H1 (cell line): ENCODE measurements at regions not wholly inside any gene's neighbourhood (a gene's known extent, or its start where the extent isn't known, plus 50 kb on each side); places are given as distances from the start of the nearest gene placed in this dataset.

Experiments used
- CTCF ChIA-PET: fragments of 300-600 bp; sonication (Branson Sonifier 250); formaldehyde crosslinking; loops from one replicate; lab custom pipeline; 2021; ENCODE audit not compliant: partially characterized antibody; lab: Charles Lee
- POLR2A ChIA-PET: fragments of 300-600 bp; sonication (Branson Sonifier 250); formaldehyde crosslinking; loops from one replicate; lab custom pipeline; 2021; ENCODE audit warnings: inconsistent platforms; ENCODE audit not compliant: partially characterized antibody; lab: Charles Lee
- DNase-seq, 2 experiments: peaks; one replicate each; pipeline versions ENCODE4 v3.0.0 to v3.0.0-alpha.2; 2010 to 2022; ENCODE audit warnings: low spot score in 2 of 2, low read depth in 1 of 2, mixed read lengths in 1 of 2
- FAIRE-seq: peaks from 2 replicates; lab custom pipeline; 2011; peaks lifted over from hg19 to GRCh38; lab: Jason Lieb, UNC
- H2AFZ ChIP-seq: 2 replicates; pipeline ENCODE4 v1.8.1; 2012; ENCODE audit warnings: low read length, inconsistent platforms
- H2AK5ac ChIP-seq: 2 replicates; pipeline ENCODE4 v1.6.1; 2013; ENCODE audit warnings: low read depth, low read length
- H2BK120ac ChIP-seq: replicated peaks from 2 replicates; pipeline ENCODE3; 2013; ENCODE audit warnings: low read depth, low read length, inconsistent platforms
- H2BK12ac ChIP-seq: 2 replicates; pipeline ENCODE4 v1.6.1; 2013; ENCODE audit warnings: low read depth, low read length
- H2BK15ac ChIP-seq: 2 replicates; pipeline ENCODE4 v1.6.1; 2013; ENCODE audit warnings: low read length
- H2BK20ac ChIP-seq: 2 replicates; pipeline ENCODE4 v1.6.1; 2013; ENCODE audit warnings: low read length
- H2BK5ac ChIP-seq: 2 replicates; pipeline ENCODE4 v1.6.1; 2013; ENCODE audit warnings: low read depth, low read length
- H3K14ac ChIP-seq: 2 replicates; pipeline ENCODE4 v1.6.1; 2013; ENCODE audit warnings: inconsistent platforms; ENCODE audit not compliant: insufficient read length
- H3K18ac ChIP-seq: 2 replicates; pipeline ENCODE4 v1.6.1; 2013; ENCODE audit warnings: low read length; ENCODE audit errors: extremely low read depth
- H3K23ac ChIP-seq: 2 replicates; pipeline ENCODE4 v1.6.1; 2013; ENCODE audit warnings: inconsistent platforms; ENCODE audit not compliant: insufficient read length
- H3K23me2 ChIP-seq: 2 replicates; pipeline ENCODE4 v1.6.1; 2013; ENCODE audit warnings: low read depth, low read length
- H3K27ac ChIP-seq: 2 replicates; pipeline ENCODE4 v1.6.1; 2011; ENCODE audit warnings: low read depth, low read length, inconsistent platforms
- H3K27me3 ChIP-seq, 4 experiments: replicated peaks in 1 of 4; 1 replicate in 1 of 4; 2 replicates in 3 of 4; pipeline versions ENCODE4 v1.6.1 to v1.8.1; 2011 to 2013; ENCODE audit warnings: low read length in 3 of 4, mild to moderate bottlenecking in 3 of 4, inconsistent platforms in 2 of 4, mixed read lengths in 2 of 4, moderate library complexity in 1 of 4; ENCODE audit not compliant: control insufficient read depth in 3 of 4, insufficient read depth in 3 of 4; ENCODE audit errors: extremely low read depth in 1 of 4
- H3K36me3 ChIP-seq, 4 experiments: 2 replicates each; pipeline versions ENCODE4 v1.6.1 to v1.8.1; 2011 to 2013; ENCODE audit warnings: mild to moderate bottlenecking in 4 of 4, low read length in 3 of 4, moderate library complexity in 2 of 4, control low read depth in 1 of 4, inconsistent platforms in 1 of 4; ENCODE audit not compliant: insufficient read depth in 4 of 4, control insufficient read depth in 2 of 4
- H3K4ac ChIP-seq: replicated peaks from 2 replicates; pipeline ENCODE3; 2013; ENCODE audit warnings: low read length, low read depth, mixed read lengths, inconsistent platforms; ENCODE audit not compliant: insufficient read length
- H3K4me1 ChIP-seq, 4 experiments: replicated peaks in 1 of 4; 1 replicate in 1 of 4; 2 replicates in 3 of 4; pipeline versions ENCODE4 v1.6.1 to v1.8.1; 2011 to 2013; ENCODE audit warnings: low read length in 3 of 4, inconsistent platforms in 2 of 4, mixed read lengths in 1 of 4; ENCODE audit not compliant: insufficient read depth in 4 of 4, control insufficient read depth in 3 of 4
- H3K4me2 ChIP-seq, 2 experiments: 2 replicates each; pipeline versions ENCODE4 v1.6.1 to v1.8.1; 2011 to 2013; ENCODE audit warnings: low read depth in 2 of 2, low read length in 2 of 2, control low read depth in 1 of 2, inconsistent platforms in 1 of 2, mild to moderate bottlenecking in 1 of 2; ENCODE audit not compliant: insufficient read depth in 1 of 2
- H3K4me3 ChIP-seq, 4 experiments: fragments of 200-600, 300-600 bp in 1 of 4; sonication (generic), shearing (Covaris generic), sonication (Bioruptor Twin) in 1 of 4; 2 replicates each; pipeline versions ENCODE4 v1.5.1 to v1.8.1; 2011 to 2016; ENCODE audit warnings: low read length in 4 of 4, low read depth in 3 of 4, control low read depth in 2 of 4, inconsistent platforms in 2 of 4, mild to moderate bottlenecking in 2 of 4, mixed read lengths in 1 of 4, moderate library complexity in 1 of 4; ENCODE audit not compliant: insufficient read depth in 2 of 4; ENCODE audit errors: extremely low read depth in 1 of 4
- H3K56ac ChIP-seq: replicated peaks from 2 replicates; pipeline ENCODE3; 2013; ENCODE audit warnings: low read depth, mild to moderate bottlenecking, mixed read lengths, low read length, inconsistent platforms; ENCODE audit not compliant: insufficient read length
- H3K79me1 ChIP-seq: 2 replicates; pipeline ENCODE4 v1.6.1; 2013; ENCODE audit warnings: low read depth, low read length, control low read depth
- H3K79me2 ChIP-seq, 2 experiments: 2 replicates each; pipeline versions ENCODE4 v1.6.1 to v1.8.1; 2012 to 2013; ENCODE audit warnings: low read length in 2 of 2, mild to moderate bottlenecking in 2 of 2, inconsistent platforms in 1 of 2; ENCODE audit not compliant: insufficient read depth in 2 of 2, control insufficient read depth in 1 of 2
- H3K9ac ChIP-seq, 4 experiments: replicated peaks in 1 of 4; 1 replicate in 1 of 4; 2 replicates in 3 of 4; pipeline versions ENCODE4 v1.6.1 to v1.8.1; 2011 to 2013; ENCODE audit warnings: low read depth in 3 of 4, low read length in 3 of 4, control low read depth in 2 of 4, mild to moderate bottlenecking in 2 of 4, moderate library complexity in 2 of 4, inconsistent platforms in 1 of 4; ENCODE audit errors: extremely low read depth in 1 of 4
- H3K9me3 ChIP-seq, 2 experiments: 2 replicates each; pipeline versions ENCODE4 v1.6.1 to v1.8.1; 2012 to 2013; ENCODE audit warnings: mild to moderate bottlenecking in 2 of 2, moderate library complexity in 2 of 2, control low read depth in 1 of 2, inconsistent platforms in 1 of 2, low read depth in 1 of 2, low read length in 1 of 2, mixed read lengths in 1 of 2; ENCODE audit not compliant: insufficient read depth in 2 of 2
- H4K20me1 ChIP-seq, 2 experiments: replicated peaks in 1 of 2; 2 replicates each; pipeline versions ENCODE3 to v1.8.1; 2011 to 2013; ENCODE audit warnings: inconsistent platforms in 2 of 2, low read length in 2 of 2, mild to moderate bottlenecking in 1 of 2; ENCODE audit not compliant: insufficient read depth in 2 of 2, control insufficient read depth in 1 of 2
- H4K5ac ChIP-seq: 2 replicates; pipeline ENCODE4 v1.6.1; 2013; ENCODE audit warnings: low read length, low read depth, mixed read lengths, inconsistent platforms; ENCODE audit not compliant: insufficient read length
- H4K8ac ChIP-seq: 2 replicates; pipeline ENCODE4 v1.8.0; 2013; ENCODE audit warnings: mild to moderate bottlenecking, moderate library complexity, low read length, inconsistent platforms; ENCODE audit not compliant: insufficient read depth; ENCODE audit errors: extremely low read depth
- H4K91ac ChIP-seq: replicated peaks from 2 replicates; pipeline ENCODE3; 2013; ENCODE audit warnings: low read length, mixed read lengths, inconsistent platforms; ENCODE audit not compliant: insufficient read length
- ATF3 ChIP-seq: IDR thresholded peaks from 2 replicates; pipeline ENCODE4 v1.6.1; 2011; ENCODE audit warnings: low read depth, mild to moderate bottlenecking, low read length; ENCODE audit not compliant: insufficient read depth
- BACH1 ChIP-seq: IDR thresholded peaks from 2 replicates; pipeline ENCODE4 v1.6.1; 2012; ENCODE audit warnings: low read length, improper control_type of control experiment
- KDM1A ChIP-seq: fragments of 200-600, 300-600 bp; sonication (generic); IDR thresholded peaks from 2 replicates; pipeline ENCODE4 v1.7.1; 2016; ENCODE audit warnings: mild to moderate bottlenecking, low read length, borderline replicate concordance
- RNF2 ChIP-seq: fragments of 200-900, 300-1000 bp; sonication (generic); IDR thresholded peaks from 2 replicates; pipeline ENCODE4 v1.7.1; 2016; ENCODE audit warnings: borderline replicate concordance, low read depth, mild to moderate bottlenecking, antibody characterized with exemption, low read length; ENCODE audit not compliant: poor library complexity, severe bottlenecking; ENCODE audit errors: missing control alignments
- SP4 ChIP-seq: IDR thresholded peaks from 2 replicates; pipeline ENCODE4 v1.6.1; 2012; ENCODE audit warnings: low read length, inconsistent platforms
- USF2 ChIP-seq: IDR thresholded peaks from 2 replicates; pipeline ENCODE4 v1.6.1; 2011; ENCODE audit warnings: low read length, improper control_type of control experiment
- WGBS, 2 experiments: shearing (Covaris generic) in 1 of 2; methylation state at CpG; one replicate each; pipeline versions ENCODE4 v1.1.6 to v1.1.7; 2013 to 2015; ENCODE audit warnings: low lambda C conversion rate in 2 of 2, mixed read lengths in 2 of 2, inconsistent platforms in 1 of 2, low coverage in 1 of 2, missing lambda C conversion rate in 1 of 2; ENCODE audit not compliant: insufficient replicate concordance in 2 of 2, insufficient coverage in 1 of 2, insufficient read length in 1 of 2; ENCODE audit errors: extremely low coverage in 1 of 2, missing lambda C conversion rate in 1 of 2; 5-methylcytosine and 5-hydroxymethylcytosine counted together

- FAIRE-seq, result no peak
- WGBS, 2 experiments, result 96% methylated on average over 1 of the region's 1 CpG; no CpG with 5 or more reads in 1 of the 2 experiments
Measured at GRCh38 chr5:104659497-104659896, 1096.9 kb upstream of the NUDT12 start.

More at GRCh38 chr5:104659497-104659896, 1096.9 kb upstream of the NUDT12 start:
- no peak overlapping the region for H2BK15ac ChIP-seq
- no peak overlapping the region for H3K23ac ChIP-seq
- no peak overlapping the region for H3K4me2 ChIP-seq
- H3K27ac ChIP-seq, result no peak overlapping the region
- CTCF ChIA-PET, result no interaction called here
- H3K23me2 ChIP-seq, result no peaks in the 10 kb centered on the region
- no peaks in the 10 kb centered on the region for H3K79me1 ChIP-seq
- TF ChIP-seq ATF3, result no peak
- TF ChIP-seq USF2, result no peak
- TF ChIP-seq BACH1, result no peak
- no peak for TF ChIP-seq SP4
- TF ChIP-seq RNF2, result no peak
- TF ChIP-seq KDM1A, result no peak
- H3K56ac ChIP-seq, result no peak overlapping the region
- no peak overlapping the region for H2BK20ac ChIP-seq
- H4K8ac ChIP-seq, result no peak overlapping the region
- no peak overlapping the region for H4K5ac ChIP-seq
- no peak overlapping the region for H3K14ac ChIP-seq
- H3K4ac ChIP-seq, result no peak overlapping the region
- POLR2A ChIA-PET, result no interaction called here
- H3K4me1 ChIP-seq, result no peaks in the 10 kb centered on the region
- no peak for DNase-seq
- no peak overlapping the region for H2AK5ac ChIP-seq
- no peaks in the 10 kb centered on the region for H3K9me3 ChIP-seq
- H3K79me2 ChIP-seq, result no peaks in the 10 kb centered on the region
- no peak overlapping the region for H2BK120ac ChIP-seq
- no peaks in the 10 kb centered on the region for H3K36me3 ChIP-seq
- no peak overlapping the region for H3K4me3 ChIP-seq
- H2AFZ ChIP-seq, result no peak overlapping the region
- no peak overlapping the region for H2BK5ac ChIP-seq
- H3K9ac ChIP-seq, result no peak overlapping the region
- H3K18ac ChIP-seq, result no peak overlapping the region
- no peaks in the 10 kb centered on the region for H3K27me3 ChIP-seq
- no peak overlapping the region for H4K91ac ChIP-seq
- no peak overlapping the region for H2BK12ac ChIP-seq
- no peaks in the 10 kb centered on the region for H4K20me1 ChIP-seq
